Hepatocyte (in vitro differentiated cells): ENCODE measurements at regions not wholly inside any gene's neighbourhood (a gene's known extent, or its start where the extent isn't known, plus 50 kb on each side); places are given as distances from the start of the nearest gene placed in this dataset.

Source experiments
- DNase-seq: peaks from one replicate; pipeline ENCODE4 v3.0.0-alpha.2; 2016; ENCODE audit warnings: low spot score
- H2AFZ ChIP-seq: fragments of 200-600 bp; sonication (generic); 2 replicates; pipeline ENCODE4 v1.6.0; 2016; ENCODE audit warnings: antibody characterized with exemption, mild to moderate bottlenecking
- H3K27ac ChIP-seq: fragments of 200-600 bp; sonication (generic); 2 replicates; pipeline ENCODE4 v1.5.1; 2016; ENCODE audit warnings: mild to moderate bottlenecking
- H3K27me3 ChIP-seq: fragments of 200-600 bp; sonication (generic); 2 replicates; pipeline ENCODE4 v1.6.1; 2016
- H3K36me3 ChIP-seq: fragments of 200-600 bp; sonication (generic); replicated peaks from 2 replicates; pipeline ENCODE4 v1.5.1; 2016; ENCODE audit warnings: low read depth; ENCODE audit not compliant: insufficient read depth
- H3K4me1 ChIP-seq: fragments of 200-600 bp; sonication (generic); 2 replicates; pipeline ENCODE4 v1.5.1; 2016; ENCODE audit warnings: mild to moderate bottlenecking, moderate library complexity; ENCODE audit not compliant: insufficient read depth
- H3K4me2 ChIP-seq: fragments of 200-600 bp; sonication (generic); 2 replicates; pipeline ENCODE4 v1.6.0; 2016
- H3K4me3 ChIP-seq: fragments of 200-600 bp; sonication (generic); 2 replicates; pipeline ENCODE4 v1.5.1; 2016; ENCODE audit warnings: mild to moderate bottlenecking
- H3K79me2 ChIP-seq: fragments of 200-600 bp; sonication (generic); 2 replicates; pipeline ENCODE4 v1.6.0; 2017; ENCODE audit warnings: mild to moderate bottlenecking
- H3K9me2 ChIP-seq: fragments of 200-600 bp; sonication (generic); replicated peaks from 2 replicates; pipeline ENCODE4 v1.6.0; 2017; ENCODE audit warnings: mild to moderate bottlenecking; ENCODE audit not compliant: insufficient read depth
- H3K9me3 ChIP-seq: fragments of 200-600 bp; sonication (generic); 2 replicates; pipeline ENCODE4 v1.5.1; 2016; ENCODE audit warnings: low read depth, mild to moderate bottlenecking
- H4K20me1 ChIP-seq: fragments of 200-600 bp; sonication (generic); 2 replicates; pipeline ENCODE4 v1.6.0; 2016; ENCODE audit warnings: mild to moderate bottlenecking; ENCODE audit not compliant: insufficient read depth, poor library complexity, severe bottlenecking
- CTCF ChIP-seq: fragments of 200-600 bp; sonication (generic); IDR thresholded peaks from 2 replicates; pipeline ENCODE4 v1.5.1; 2016; ENCODE audit warnings: antibody characterized with exemption, mild to moderate bottlenecking; ENCODE audit not compliant: poor library complexity
- EZH2 ChIP-seq: fragments of 200-600 bp; sonication (generic); IDR thresholded peaks from 2 replicates; pipeline ENCODE4 v1.6.1; 2016; ENCODE audit warnings: antibody characterized with exemption, mild to moderate bottlenecking, borderline replicate concordance
- EZH2phosphoT487 ChIP-seq: fragments of 200-600 bp; sonication (generic); IDR thresholded peaks from one replicate; pipeline ENCODE4 v1.6.1; 2018; ENCODE audit warnings: antibody characterized with exemption, mild to moderate bottlenecking, low read depth, moderate library complexity; ENCODE audit not compliant: unreplicated experiment, severe bottlenecking
- WGBS: methylation state at CpG from one replicate; pipeline ENCODE4 v1.1.6; 2016; ENCODE audit warnings: low lambda C conversion rate; ENCODE audit errors: missing lambda C conversion rate; 5-methylcytosine and 5-hydroxymethylcytosine counted together

GRCh38 chr10:78455811-78456210 is 422.1 kb downstream of the RPS24 start:
- Histone ChIP-seq H2AFZ (no peak overlapping the region), H3K4me1 (peaks cover 51% of the 10 kb centered on the region), H3K27me3 (no peaks in the 10 kb centered on the region), H3K9me3 (no peaks in the 10 kb centered on the region), H4K20me1 (no peaks in the 10 kb centered on the region), H3K36me3 (no peaks in the 10 kb centered on the region), H3K79me2 (no peaks in the 10 kb centered on the region), H3K27ac (peak overlapping the region; percentile 25), H3K4me2 (peak overlapping the region; percentile 32), H3K9me2 (no peaks in the 10 kb centered on the region), H3K4me3 (no peak overlapping the region)
- TF ChIP-seq EZH2 (no peak), CTCF (no peak)
- WGBS: 74% methylated on average over 9 of the region's 9 CpGs
- DNase-seq: no peak

- 91% methylated on average over 13 of the region's 13 CpGs for WGBS
- Histone ChIP-seq H3K9me3 (no peaks in the 10 kb centered on the region), H3K27ac (peak overlapping the region; percentile 72)
These were observed 423.2 kb downstream of the RPS24 start for GRCh38 chr10:78456649-78457400.

GRCh38 chr10:78457804-78458482 is 424.3 kb downstream of the RPS24 start:
- no peaks in the 10 kb centered on the region for H3K36me3 ChIP-seq
- no peaks in the 10 kb centered on the region for H4K20me1 ChIP-seq
- H2AFZ ChIP-seq: no peak overlapping the region
- H3K9me2 ChIP-seq: no peaks in the 10 kb centered on the region
- TF ChIP-seq EZH2phosphoT487 (no peak), CTCF (no peak), EZH2 (no peak)
- peak overlapping the region; percentile 72 for H3K27ac ChIP-seq
- H3K4me2 ChIP-seq: peak overlapping the region; percentile 37
- no peak overlapping the region for H3K4me3 ChIP-seq
- no peaks in the 10 kb centered on the region for H3K9me3 ChIP-seq
- H3K79me2 ChIP-seq: no peaks in the 10 kb centered on the region
- 59% methylated on average over 8 of the region's 8 CpGs for WGBS
- H3K27me3 ChIP-seq: no peaks in the 10 kb centered on the region
- DNase-seq: no peak
- peaks cover 45% of the 10 kb centered on the region for H3K4me1 ChIP-seq

More at GRCh38 chr10:78456649-78457400, 423.2 kb downstream of the RPS24 start:
- Histone ChIP-seq H3K4me1 (peaks cover 45% of the 10 kb centered on the region), H2AFZ (no peak overlapping the region), H3K9me2 (no peaks in the 10 kb centered on the region), H3K4me2 (peak overlapping the region; percentile 37), H3K4me3 (no peak overlapping the region), H3K36me3 (no peaks in the 10 kb centered on the region), H3K27me3 (no peaks in the 10 kb centered on the region), H3K79me2 (no peaks in the 10 kb centered on the region), H4K20me1 (no peaks in the 10 kb centered on the region)
- DNase-seq: no peak
- TF ChIP-seq CTCF: no peak
- TF ChIP-seq EZH2phosphoT487: no peak
- TF ChIP-seq EZH2: no peak
